ENCODE measurements at regions not wholly inside any gene's neighbourhood (a gene's known extent, or its start where the extent isn't known, plus 50 kb on each side); places are given as distances from the start of the nearest gene placed in this dataset.

- Mint-ChIP-seq H3K4me1 (no peaks in the 10 kb centered on the region), H3K27me3 (no peaks in the 10 kb centered on the region), H3K9me3 (ENCODE audit: insufficient read depth) (no peaks in the 10 kb centered on the region), H3K27ac (no peak overlapping the region), H3K4me3 (no peak overlapping the region)
- H3K9ac ChIP-seq (ENCODE audit: low read length), result no peak overlapping the region
- no peaks in the 10 kb centered on the region for H3K27me3 ChIP-seq (replicated peaks in 1 of 4; ENCODE audit: control extremely low read depth in 1 of 4, control insufficient read depth in 3 of 4, insufficient read depth in 4 of 4, low read length in 3 of 4)
- H3K4me3 ChIP-seq (ENCODE audit: control extremely low read depth in 1 of 5, extremely low read depth in 1 of 5, insufficient read depth in 1 of 5, low read depth in 2 of 5, low read length in 4 of 5), result no peak overlapping the region
- ChIA-PET CTCF (no interaction called here), POLR2A (no interaction called here)
- no peak for TF ChIP-seq CTCF (IDR thresholded peaks at IDR 0.05)
- TF ChIP-seq EZH2 (IDR thresholded peaks at IDR 0.05; ENCODE audit: borderline replicate concordance, insufficient read depth, low read depth, low read length, poor library complexity, severe bottlenecking), result no peak
- no peak for DNase-seq
- no peak overlapping the region for H2AFZ ChIP-seq (ENCODE audit: insufficient read depth, low read depth, low read length, poor library complexity, severe bottlenecking)
- WGBS (ENCODE audit: insufficient coverage), result 97% methylated on average over 10 of the region's 10 CpGs
- peaks cover 0 to 1% (median 0%) of the 10 kb centered on the region in 3 donors for H3K9me3 ChIP-seq (ENCODE audit: control extremely low read depth in 1 of 3, control insufficient read depth in 2 of 3, insufficient read depth in 1 of 3, low read length in 2 of 3)
- H3K4me1 ChIP-seq (ENCODE audit: control insufficient read depth in 2 of 2, insufficient read depth in 2 of 2, low read length in 2 of 2), result no peaks in the 10 kb centered on the region
- no peak overlapping the region for H3K27ac ChIP-seq (ENCODE audit: low read length in 2 of 2)
- no peak overlapping the region for H3K4me2 ChIP-seq (replicated peaks; ENCODE audit: low read depth, low read length, poor library complexity, severe bottlenecking)
- intact Hi-C loops (cut with micrococcal nuclease), result no loop called here
- H4K20me1 ChIP-seq (ENCODE audit: control insufficient read depth, insufficient read depth, low read length, poor library complexity, severe bottlenecking), result no peaks in the 10 kb centered on the region
- H3K79me2 ChIP-seq (ENCODE audit: control insufficient read depth, insufficient read depth, low read length), result no peaks in the 10 kb centered on the region
- no peak for ATAC-seq (ENCODE audit: low read depth)
- H3K36me3 ChIP-seq (replicated peaks in 1 of 2; ENCODE audit: control extremely low read depth in 1 of 2, control insufficient read depth in 1 of 2, extremely low read depth in 1 of 2, insufficient read depth in 2 of 2, low read length in 1 of 2), result no peaks in the 10 kb centered on the region
Measured at GRCh38 chr12:91959220-91959619, 186.4 kb downstream of the BTG1 start.

DNA sequence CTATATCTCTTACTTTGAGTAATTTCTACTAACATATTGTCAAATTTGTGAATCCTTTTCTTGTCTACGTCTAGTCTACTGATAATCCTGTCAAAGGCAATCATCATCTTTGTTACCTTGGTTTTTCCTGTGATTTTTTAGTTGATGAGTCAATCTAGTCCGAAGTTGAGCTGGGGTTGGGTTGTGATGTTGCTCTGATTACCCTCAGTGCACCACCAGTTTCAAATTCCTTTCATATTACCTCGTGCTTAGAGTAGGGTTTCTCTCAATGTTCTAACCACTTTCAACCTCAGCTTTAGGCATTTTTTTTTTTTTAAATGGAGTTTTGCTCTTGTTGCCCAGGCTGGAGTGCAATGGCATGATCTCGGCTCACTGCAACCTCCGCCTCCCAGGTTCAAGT is 186.8 kb downstream of the BTG1 start:
- Mint-ChIP-seq H3K4me3 (no peak overlapping the region), H3K9me3 (ENCODE audit: insufficient read depth) (no peaks in the 10 kb centered on the region), H3K27ac (no peak overlapping the region), H3K4me1 (no peaks in the 10 kb centered on the region), H3K27me3 (no peaks in the 10 kb centered on the region)
- H4K20me1 ChIP-seq (ENCODE audit: control insufficient read depth, insufficient read depth, low read length, poor library complexity, severe bottlenecking), result no peaks in the 10 kb centered on the region
- ChIA-PET POLR2A (no interaction called here), CTCF (no interaction called here)
- no peak overlapping the region for H3K4me3 ChIP-seq (ENCODE audit: control extremely low read depth in 1 of 5, extremely low read depth in 1 of 5, insufficient read depth in 1 of 5, low read depth in 2 of 5, low read length in 4 of 5)
- intact Hi-C loops (cut with micrococcal nuclease), result no loop called here
- H3K9me3 ChIP-seq (ENCODE audit: control extremely low read depth in 1 of 3, control insufficient read depth in 2 of 3, insufficient read depth in 1 of 3, low read length in 2 of 3), result peaks cover 0 to 1% (median 0%) of the 10 kb centered on the region in 3 donors
- no peak overlapping the region for H2AFZ ChIP-seq (ENCODE audit: insufficient read depth, low read depth, low read length, poor library complexity, severe bottlenecking)
- H3K36me3 ChIP-seq (replicated peaks in 1 of 2; ENCODE audit: control extremely low read depth in 1 of 2, control insufficient read depth in 1 of 2, extremely low read depth in 1 of 2, insufficient read depth in 2 of 2, low read length in 1 of 2), result no peaks in the 10 kb centered on the region
- H3K79me2 ChIP-seq (ENCODE audit: control insufficient read depth, insufficient read depth, low read length), result no peaks in the 10 kb centered on the region
- no peaks in the 10 kb centered on the region for H3K4me1 ChIP-seq (ENCODE audit: control insufficient read depth in 2 of 2, insufficient read depth in 2 of 2, low read length in 2 of 2)
- no peak overlapping the region for H3K4me2 ChIP-seq (replicated peaks; ENCODE audit: low read depth, low read length, poor library complexity, severe bottlenecking)
- ATAC-seq (ENCODE audit: low read depth) (no peak), DNase-seq (no peak)
- no peak overlapping the region for H3K9ac ChIP-seq (ENCODE audit: low read length)
- no peak overlapping the region for H3K27ac ChIP-seq (ENCODE audit: low read length in 2 of 2)
- H3K27me3 ChIP-seq (replicated peaks in 1 of 4; ENCODE audit: control extremely low read depth in 1 of 4, control insufficient read depth in 3 of 4, insufficient read depth in 4 of 4, low read length in 3 of 4), result no peaks in the 10 kb centered on the region
- TF ChIP-seq CTCF (IDR thresholded peaks at IDR 0.05) (no peak), EZH2 (IDR thresholded peaks at IDR 0.05; ENCODE audit: borderline replicate concordance, insufficient read depth, low read depth, low read length, poor library complexity, severe bottlenecking) (no peak)
- WGBS (ENCODE audit: insufficient coverage), result 100% methylated on average over 2 of the region's 5 CpGs
